GM18498 (cell line): ENCODE measurements at regions not wholly inside any gene's neighbourhood (a gene's known extent, or its start where the extent isn't known, plus 50 kb on each side); places are given as distances from the start of the nearest gene placed in this dataset.
"Not testable (repeated sequence)": the region's sequence is repeated elsewhere in the genome, so short reads cannot be mapped to it uniquely, and the experiment has no call there.

Source experiments
- ATAC-seq: cut with Tn5 transposase; IDR thresholded peaks from one replicate; pipeline ENCODE4 v1.9.1; 2021; ENCODE audit warnings: mild to moderate bottlenecking, moderate library complexity; ENCODE audit not compliant: unreplicated experiment

DNA sequence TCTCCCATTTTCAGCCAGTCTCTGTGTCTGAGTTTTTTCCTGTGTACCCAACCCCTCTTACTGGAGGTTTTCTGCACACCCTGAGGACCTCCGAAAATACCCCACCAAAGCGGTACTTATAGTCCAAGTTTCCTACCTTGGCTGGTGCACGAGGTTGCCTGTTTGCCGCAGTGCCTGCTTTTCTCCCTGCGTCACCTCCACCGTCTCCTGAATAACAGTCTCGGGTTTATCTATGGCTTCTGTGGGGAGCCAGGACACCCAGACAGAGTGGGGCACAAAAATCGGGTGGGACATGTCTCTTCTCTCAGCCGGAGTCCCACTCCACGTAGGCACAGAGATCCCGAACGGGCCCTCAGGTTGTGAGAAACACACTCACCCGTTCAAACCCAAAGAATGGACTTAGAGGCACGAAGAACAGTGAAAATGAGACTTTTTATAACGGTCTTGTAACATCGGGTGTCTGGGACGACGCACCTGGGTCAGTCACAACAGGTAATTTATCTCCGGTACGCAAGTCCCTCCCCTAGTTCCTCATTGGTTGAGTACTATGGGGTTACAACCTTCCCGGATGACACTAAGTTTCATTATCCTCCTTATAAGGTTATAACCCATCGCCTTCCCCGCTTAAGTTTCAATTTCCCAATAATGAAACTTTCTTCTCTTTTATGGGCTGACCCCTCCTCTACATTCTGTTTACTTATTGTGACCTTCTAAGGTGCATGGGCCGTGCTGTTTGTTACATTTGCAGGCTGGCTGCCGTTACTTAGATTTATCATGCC is 970.2 kb upstream of the COX7C start:
- ATAC-seq = no peak

DNA sequence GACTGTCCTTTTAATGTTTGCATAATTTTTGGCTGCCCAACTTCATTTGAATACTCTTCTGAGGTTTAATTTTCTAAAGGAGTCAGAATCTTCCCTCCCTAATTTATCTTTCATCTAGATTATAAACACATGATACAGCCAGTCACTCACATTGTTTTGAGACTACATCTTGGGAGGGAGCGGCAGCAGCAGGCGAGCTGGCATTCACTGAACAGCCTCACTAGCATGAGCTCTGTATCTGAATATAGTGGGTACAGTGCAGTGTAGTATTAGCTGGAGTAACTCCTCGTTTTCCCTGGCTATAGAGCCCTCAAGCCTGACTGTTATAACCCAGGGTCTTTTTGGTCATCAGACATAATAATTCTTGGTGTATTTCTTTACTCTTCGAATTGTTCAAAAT is 969.2 kb upstream of the COX7C start:
- no peak for ATAC-seq

DNA sequence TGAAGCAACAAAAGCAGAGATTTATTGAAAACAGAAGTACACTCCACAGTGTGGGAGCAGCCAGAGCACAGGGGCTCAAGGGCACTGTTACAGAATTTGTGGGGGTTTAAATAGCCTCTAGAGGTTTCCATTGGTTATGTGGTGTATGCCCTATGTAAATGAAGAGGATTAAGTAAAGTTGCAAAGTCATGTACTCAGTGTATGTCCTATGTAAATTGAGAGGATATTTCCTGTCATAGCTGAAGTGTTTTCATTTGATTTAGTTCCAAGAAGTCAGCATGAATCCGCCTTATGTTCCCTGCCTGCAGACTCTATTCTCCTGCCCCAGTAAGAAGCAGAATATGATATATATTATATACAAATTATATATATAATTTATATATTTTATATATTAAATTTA is 966.0 kb upstream of the COX7C start:
- no peak for ATAC-seq

DNA sequence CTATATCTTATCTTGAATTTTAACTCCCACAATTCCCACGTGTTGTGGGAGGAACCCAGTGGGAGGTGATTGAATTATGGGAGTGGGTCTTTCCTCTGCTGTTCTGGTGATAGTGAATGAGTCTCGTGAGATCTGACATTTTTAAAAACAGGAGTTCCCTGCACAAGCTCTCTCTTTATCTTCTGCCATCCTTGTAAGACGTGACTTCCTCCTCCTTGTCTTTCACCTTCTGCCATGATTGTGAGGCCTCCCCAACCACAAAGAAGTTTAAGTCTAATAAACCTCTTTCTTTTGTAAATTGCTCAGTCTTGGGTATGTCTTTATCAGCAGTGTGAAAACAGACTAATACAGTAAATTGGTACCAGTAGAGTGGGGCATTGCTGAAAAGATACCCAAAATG is 963.6 kb upstream of the COX7C start:
- ATAC-seq = not testable (repeated sequence)

DNA sequence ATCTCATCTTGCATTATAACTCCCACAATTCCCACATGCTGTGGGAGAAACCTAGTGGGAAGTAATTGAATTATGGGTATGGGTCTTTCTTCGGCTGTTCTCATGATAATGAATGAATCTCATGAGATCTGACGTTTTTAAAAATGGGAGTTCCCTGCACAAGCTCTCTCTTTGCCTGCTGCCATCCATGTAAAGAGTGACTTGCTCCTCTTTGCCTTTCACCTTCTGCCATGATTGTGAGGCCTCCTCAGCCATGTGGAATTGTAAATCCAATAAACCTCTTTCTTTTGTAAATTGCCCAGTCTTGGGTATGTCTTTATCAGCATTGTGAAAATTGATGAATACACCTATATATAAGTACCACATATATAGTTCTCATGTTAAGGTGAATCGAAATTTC is 961.7 kb upstream of the COX7C start:
- ATAC-seq = no peak

DNA sequence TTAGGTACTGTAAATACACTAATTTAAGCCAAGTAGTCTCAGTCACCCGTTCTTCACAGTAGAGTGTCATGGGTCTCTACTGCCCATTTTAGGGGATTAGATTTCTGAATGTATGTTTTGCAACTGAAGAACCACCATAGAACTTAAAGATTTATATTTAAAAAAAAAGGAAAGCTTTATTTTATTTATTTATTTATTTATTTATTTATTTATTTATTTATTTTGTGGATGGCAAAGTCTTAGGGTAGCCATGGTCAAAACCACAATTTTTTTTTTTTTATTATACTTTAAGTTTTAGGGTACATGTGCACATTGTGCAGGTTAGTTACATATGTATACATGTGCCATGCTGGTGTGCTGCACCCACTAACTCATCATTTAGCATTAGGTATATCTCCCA is 960.4 kb upstream of the COX7C start:
- ATAC-seq = not testable (repeated sequence)

DNA sequence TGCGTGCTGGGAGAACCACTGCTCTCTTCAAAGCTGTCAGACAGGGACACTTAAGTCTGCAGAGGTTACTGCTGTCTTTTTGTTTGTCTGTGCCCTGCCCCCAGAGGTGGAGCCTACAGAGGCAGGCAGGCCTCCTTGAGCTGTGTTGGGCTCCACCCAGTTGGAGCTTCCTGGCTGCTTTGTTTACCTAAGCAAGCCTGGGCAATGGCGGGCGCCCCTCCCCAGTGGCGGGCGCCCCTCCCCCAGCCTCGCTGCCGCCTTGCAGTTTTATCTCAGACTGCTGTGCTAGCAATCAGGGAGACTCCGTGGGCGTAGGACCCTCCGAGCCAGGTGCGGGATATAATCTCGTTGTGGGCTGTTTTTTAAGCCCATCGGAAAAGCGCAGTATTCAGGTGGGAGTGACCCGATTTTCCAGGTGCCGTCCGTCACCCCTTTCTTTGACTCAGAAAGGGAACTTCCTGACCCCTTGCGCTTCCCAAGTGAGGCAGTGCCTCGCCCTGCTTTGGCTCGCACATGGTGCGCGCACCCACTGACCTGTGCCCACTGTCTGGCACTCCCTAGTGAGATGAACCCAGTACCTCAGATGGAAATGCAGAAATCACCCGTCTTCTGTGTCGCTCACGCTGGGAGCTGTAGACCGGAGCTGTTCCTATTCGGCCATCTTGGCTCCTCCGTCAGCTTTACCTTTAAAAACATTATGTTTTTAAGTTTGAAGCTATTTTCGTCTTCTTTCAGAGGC is 954.6 kb upstream of the COX7C start:
- ATAC-seq = not testable (repeated sequence)

DNA sequence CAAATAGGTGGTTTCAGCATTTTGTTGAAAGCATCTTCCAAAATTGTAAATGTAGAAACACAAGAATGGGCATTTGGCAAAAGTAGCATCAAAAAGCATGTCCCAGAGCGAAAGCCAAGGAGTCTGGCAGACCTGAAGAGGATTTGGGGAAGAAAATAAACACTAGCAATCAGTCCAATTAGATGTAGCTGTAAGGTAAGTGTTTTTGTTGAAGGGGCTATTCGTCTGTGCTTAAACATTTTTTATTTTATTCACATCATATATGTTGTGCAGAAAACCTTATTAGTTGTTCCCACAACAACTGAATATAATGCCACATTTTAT is 954.1 kb upstream of the COX7C start:
- ATAC-seq = no peak

DNA sequence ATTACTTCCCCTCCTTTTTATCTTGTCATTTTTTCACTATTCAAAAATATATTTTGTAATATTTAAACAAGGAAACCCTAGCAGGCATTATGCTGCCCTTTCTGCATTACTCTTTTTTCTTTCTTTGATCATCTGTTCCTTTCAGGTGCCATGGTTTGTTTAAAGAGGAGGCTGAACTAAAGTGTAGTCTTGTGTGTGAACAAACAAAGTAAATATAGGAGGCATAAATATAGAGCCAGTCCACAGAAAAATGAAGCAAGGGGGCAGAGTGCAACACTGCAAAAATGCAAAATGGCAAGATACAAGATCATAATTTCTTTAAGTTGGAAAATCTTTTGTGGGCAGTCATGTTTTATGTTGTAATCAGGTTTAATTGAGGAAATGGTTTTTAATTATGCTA is 947.3 kb upstream of the COX7C start:
- no peak for ATAC-seq

DNA sequence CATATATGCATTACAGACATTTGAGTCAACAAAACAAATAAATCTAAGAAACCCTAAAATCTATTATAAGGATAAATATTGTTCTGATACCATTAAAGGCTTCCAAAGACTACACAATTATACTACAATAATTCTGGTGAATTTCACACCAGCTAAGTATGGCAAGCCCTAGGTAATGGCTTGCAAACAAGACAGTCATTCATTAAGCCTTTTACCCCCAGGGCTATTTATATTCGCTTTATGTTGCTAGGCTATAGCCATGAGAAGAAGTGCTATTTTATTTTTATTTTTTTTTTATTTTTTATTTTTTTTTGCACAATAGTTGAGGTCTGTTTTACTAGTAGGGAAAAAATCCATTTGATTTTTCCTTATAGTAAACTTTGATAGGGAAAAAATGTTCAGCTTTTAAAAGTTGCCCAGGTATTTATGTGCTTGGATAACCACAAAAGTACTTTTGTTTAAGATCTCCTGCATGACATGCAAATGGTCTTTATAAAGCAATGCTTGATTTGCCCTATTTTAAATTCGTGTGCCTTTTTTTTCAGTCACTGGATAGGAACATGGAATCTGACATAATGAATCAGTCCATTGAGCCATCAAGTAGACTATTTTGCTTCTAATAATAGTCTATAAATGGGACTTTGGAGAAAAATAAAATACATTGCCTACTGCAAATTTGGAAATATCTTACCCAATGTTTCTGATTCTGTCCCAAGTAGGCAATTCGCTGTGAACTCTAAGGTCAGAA is 946.3 kb upstream of the COX7C start:
- ATAC-seq = no peak

DNA sequence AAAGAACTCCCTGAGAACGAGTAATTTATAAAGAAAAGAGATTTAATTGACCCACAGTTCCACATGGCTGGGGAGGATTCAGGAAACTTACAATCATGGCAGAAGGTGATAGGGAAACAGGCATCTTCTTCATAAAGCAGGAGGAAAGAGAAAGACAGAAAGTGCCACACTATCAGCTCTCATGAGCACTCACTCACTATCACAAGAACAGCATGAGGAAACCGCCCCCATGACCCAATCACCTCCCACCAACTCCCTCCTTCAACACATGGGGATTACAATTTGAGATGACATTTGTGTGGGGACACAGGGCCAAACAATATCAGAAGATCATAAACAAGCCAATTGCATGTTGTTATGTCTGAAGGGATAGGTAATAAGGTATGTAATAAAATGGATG is 935.9 kb upstream of the COX7C start:
- ATAC-seq = no peak

DNA sequence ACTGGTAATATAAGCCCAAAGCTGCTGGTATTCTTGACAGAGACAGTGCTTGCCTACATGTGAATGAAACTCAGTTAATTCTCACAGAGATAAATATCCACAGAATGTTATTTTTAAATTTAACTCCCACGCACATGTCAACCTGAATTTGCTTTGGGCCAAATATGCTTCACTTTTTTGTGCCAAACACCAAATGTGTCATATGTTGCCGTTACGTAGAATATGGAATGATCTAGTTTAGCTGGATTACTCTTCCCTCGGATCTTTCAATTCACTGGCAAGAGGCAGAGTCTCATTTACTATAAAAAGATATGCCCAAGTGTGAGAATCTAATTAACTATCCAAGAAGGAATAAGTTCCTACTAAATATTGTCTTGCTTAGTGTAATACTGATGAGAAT is 933.4 kb upstream of the COX7C start:
- no peak for ATAC-seq

DNA sequence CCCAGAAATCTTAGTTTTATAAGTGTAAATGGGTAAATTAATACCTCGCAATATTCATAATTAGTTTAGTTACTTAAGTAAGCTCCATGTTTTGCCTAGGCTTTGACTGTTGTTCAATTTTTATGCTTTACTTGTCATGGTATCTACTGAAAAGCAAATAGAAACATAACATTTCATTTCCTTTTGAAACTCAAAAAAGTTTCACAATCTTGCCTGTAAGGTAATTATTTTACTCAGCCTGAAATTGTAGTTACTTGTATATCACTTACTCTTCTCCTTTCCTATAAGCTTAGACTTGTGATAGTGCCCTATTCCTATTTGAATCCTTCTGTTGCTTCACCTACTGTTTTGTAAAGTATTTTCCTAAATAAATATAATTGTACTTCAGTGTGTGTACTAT is 914.4 kb upstream of the COX7C start:
- no peak for ATAC-seq

DNA sequence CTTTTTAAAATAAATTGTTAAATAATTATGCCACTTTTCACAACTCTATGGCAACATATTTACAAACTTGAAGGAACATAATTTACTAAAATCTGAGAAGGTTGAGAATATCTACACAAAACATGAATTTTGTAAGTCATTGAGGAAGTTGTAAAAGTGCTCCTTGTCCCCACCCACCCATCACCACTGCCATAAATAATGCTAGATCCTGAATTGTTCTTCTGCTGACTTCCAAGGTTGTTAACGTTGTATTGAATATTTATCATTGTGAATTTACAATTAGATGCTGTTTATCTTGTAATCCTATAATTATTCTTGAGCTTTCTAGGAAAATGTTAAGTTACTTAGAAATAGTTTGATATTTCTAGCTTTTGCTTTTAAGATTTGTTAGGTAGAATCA is 908.0 kb upstream of the COX7C start:
- ATAC-seq = no peak

DNA sequence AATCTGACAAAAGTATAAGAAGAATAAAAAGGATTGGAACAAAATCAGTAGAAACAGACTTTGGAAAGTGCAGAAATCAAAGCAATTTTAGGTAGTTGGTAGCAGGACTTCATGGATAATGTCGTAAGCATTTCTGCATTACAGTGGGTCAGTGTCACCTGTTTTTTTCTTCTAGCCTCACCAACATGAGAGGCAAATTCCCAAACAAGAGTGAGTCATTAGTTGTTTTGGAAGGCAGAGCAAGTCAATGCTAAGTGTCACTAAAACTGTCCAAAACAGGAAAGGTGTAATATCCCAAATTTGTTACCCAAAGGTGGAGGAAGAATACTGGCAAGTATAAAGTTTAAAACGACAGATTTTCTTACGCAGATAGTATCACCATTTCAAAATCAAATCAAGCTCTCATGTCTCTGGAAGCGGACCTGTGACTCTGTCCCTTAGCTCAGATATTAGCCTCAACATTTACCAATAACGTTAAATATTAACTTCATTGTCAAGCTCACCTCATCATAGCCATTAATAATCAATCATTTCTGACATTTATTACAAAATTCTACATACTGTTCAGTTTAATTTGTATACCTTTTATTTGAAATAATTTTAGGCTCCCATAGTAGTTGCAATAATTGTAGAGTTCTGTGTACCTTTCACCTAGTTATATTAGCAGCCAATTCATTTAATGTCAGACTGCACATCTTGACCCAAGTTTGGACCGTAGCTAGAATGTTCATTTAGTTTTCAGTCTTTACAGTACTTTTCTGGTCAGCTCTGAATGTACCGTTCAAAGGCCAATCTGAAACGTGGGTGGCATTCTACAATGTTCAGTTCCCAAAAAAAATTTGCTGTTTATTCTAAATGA is 901.2 kb upstream of the COX7C start:
- ATAC-seq = no peak

DNA sequence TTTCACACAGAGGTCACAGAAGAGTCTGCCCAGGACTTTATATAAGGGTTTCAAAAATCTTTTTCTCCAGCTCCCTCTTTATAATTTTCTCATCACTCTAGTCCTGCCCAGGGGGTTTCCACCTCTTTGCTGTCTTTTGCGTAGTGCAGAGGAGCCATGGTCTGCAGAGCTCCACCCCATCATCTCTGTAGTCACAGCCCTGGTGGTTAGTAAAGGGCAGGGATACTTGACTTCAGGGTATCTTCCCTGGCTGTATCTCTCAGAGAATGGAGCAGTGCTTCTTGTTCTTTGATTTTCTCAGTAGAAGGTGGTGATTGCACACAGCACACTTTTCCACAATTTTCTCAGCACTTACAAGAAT is 900.6 kb upstream of the COX7C start:
- no peak for ATAC-seq

DNA sequence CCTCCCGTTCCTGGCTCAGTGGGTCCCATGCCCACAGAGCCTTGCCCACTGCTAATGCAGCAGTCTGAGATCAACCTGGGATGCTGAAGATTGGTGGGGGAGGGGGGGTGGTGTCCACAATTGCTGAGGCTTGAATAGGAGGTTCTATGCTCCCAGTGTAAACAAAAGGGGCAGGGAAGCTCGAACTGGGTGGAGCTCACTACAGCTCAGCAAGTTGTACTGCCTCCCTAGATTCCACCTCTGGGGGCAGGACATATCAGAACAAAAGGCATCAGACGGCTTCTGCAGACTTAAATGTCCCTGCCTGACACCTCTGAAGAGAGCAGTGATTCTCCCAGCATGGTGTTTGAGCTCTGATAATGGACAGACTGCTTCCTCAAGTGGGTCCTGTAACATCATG is 885.6 kb upstream of the COX7C start:
- no peak for ATAC-seq

DNA sequence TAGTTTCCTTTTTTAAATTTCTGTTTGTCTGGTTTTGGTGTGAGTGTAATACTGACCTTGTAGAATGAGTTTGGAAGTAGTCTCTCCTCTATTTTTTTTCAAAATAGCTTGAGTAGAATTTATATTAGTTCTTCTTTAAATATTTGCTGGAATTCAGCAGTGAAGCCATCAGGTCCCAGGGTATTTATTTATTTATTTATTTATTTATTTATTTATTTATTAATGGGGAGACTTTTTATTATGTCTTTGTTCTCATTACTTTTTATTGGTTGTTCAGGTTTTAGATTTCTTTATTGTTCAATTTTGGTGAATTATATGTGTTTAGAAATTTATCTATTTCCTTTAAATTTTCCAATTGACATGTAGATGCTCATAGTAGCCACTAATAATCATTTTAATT is 875.8 kb upstream of the COX7C start:
- no peak for ATAC-seq

DNA sequence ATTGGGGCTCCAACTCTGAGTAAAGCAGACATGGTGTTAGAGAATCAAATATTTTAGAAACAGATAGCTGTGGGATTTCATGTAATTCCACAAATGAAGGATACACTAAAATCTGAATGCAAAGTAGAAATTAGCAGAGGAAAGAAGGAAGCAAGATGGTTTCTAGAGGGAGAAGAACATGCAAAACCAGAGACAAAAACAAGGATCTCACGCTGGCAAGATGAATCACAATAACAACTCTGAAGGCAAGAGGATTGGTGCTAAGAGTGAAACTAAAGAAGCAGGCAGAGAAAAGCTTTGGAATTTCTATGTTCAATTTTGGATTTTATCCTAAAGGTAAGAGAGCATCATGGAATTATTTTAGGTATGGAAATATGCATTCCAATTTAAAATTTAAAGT is 857.2 kb upstream of the COX7C start:
- ATAC-seq = no peak

DNA sequence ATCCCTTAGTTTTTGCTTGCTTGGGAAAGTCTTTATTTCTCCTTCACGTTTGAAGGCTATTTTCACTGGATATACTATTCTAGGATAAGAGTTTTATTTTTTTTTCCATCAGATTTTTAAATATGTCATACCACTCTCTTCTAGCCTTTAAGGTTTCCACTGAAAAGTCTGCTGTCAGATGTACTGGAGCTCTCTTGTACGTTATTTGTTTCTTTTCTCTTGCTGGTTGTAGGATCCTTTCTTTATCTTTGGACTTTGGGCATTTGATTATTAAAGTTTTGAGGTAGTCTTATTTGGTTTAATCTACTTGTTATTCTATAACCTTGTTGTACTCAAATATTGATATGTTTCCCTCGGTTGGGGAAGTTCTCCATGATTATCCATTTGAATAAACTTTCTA is 848.4 kb upstream of the COX7C start:
- no peak for ATAC-seq

DNA sequence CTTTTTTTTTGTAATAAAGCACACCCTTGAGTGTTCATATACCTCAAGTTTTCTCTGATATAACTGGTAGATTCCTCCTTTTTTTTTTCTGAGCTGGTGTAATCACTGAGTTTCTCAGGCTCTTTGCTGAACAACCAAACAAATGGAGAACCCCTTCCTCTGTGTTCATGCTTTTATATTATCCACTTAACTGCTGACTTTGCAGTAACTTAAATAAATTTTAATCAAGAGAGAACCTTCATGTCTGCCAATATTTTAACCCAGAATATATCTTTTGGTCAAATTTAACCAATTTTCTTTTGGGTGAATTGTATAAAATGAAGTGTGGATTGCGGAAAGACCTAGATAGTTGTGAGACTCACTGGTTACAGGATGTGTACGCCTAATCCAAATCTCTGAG is 833.0 kb upstream of the COX7C start:
- ATAC-seq = no peak
